GM12878 (cell line): ENCODE measurements at regions not wholly inside any gene's neighbourhood (a gene's known extent, or its start where the extent isn't known, plus 50 kb on each side); places are given as distances from the start of the nearest gene placed in this dataset.

Experiments
- ATAC-seq: fragments of 200-7000 bp; cut with Tn5 transposase; 3 replicates; pipeline ENCODE4 v1.9.1; 2020; ENCODE audit warnings: mild to moderate bottlenecking, moderate library complexity
- BruUV-seq: library from RNA; stranded (reverse); fragments of 400-500 nt; replicated peaks from 2 replicates; lab custom pipeline; 2021; lab: Mats Ljungman, UMichigan
- CTCF ChIA-PET: fragments of 300-600 bp; sonication (Branson Sonifier 250); formaldehyde crosslinking; extraction: SDS; loops from one replicate; lab custom pipeline; 2021; ENCODE audit warnings: inconsistent platforms; lab: Yijun Ruan, JAX
- POLR2A ChIA-PET: fragments of 350-600 bp; formaldehyde crosslinking; extraction: SDS; loops from one replicate; lab custom pipeline; 2021; ENCODE audit warnings: inconsistent platforms; lab: Charles Lee
- RAD21 ChIA-PET: fragments of 300-600 bp; sonication (Branson Sonifier 250); formaldehyde crosslinking; loops from one replicate; lab custom pipeline; 2023; ENCODE audit warnings: antibody characterized with exemption; ENCODE audit not compliant: unreplicated experiment; lab: Charles Lee
- SMC1A ChIA-PET: fragments of 300-600 bp; sonication (Branson Sonifier 250); formaldehyde crosslinking; loops from one replicate; lab custom pipeline; 2023; ENCODE audit not compliant: unreplicated experiment, uncharacterized antibody; lab: Charles Lee
- DNase-seq: peaks from one replicate; pipeline ENCODE4 v3.0.0-alpha.2; 2011; ENCODE audit warnings: low read depth, low spot score
- FAIRE-seq: peaks from 3 replicates; lab custom pipeline; 2011; peaks lifted over from hg19 to GRCh38; lab: Jason Lieb, UNC
- H2AFZ ChIP-seq: 2 replicates; pipeline ENCODE4 v1.6.0; 2011; ENCODE audit warnings: low read depth, low read length, control low read depth; ENCODE audit not compliant: control insufficient read depth
- H3K27ac ChIP-seq: 2 replicates; pipeline ENCODE4 v1.5.1; 2011; ENCODE audit warnings: control low read depth; ENCODE audit not compliant: control insufficient read depth, insufficient read depth
- H3K27me3 ChIP-seq, 2 experiments: replicated peaks in 1 of 2; 2 replicates each; pipeline versions ENCODE4 v1.6.0 to v1.6.1; 2011; ENCODE audit warnings: low read length in 1 of 2; ENCODE audit not compliant: control insufficient read depth in 2 of 2, insufficient read depth in 2 of 2
- H3K36me3 ChIP-seq, 2 experiments: 2 replicates each; pipeline ENCODE4 v1.5.1; 2011; ENCODE audit warnings: low read length in 1 of 2; ENCODE audit not compliant: control insufficient read depth in 2 of 2, insufficient read depth in 2 of 2
- H3K4me1 ChIP-seq: 2 replicates; pipeline ENCODE4 v1.6.1; 2011; ENCODE audit warnings: mild to moderate bottlenecking, low read length, moderate library complexity, mixed read lengths; ENCODE audit not compliant: control insufficient read depth, insufficient read depth
- H3K4me2 ChIP-seq: 2 replicates; pipeline ENCODE4 v1.6.0; 2011; ENCODE audit warnings: control low read depth; ENCODE audit not compliant: control insufficient read depth, insufficient read depth
- H3K4me3 ChIP-seq: fragments of 200-600 bp; sonication (generic); 2 replicates; pipeline ENCODE4 v1.5.1; 2016
- H3K79me2 ChIP-seq: 2 replicates; pipeline ENCODE4 v1.6.0; 2011; ENCODE audit warnings: low read length; ENCODE audit not compliant: control insufficient read depth, insufficient read depth
- H3K9ac ChIP-seq: 2 replicates; pipeline ENCODE4 v1.8.0; 2011; ENCODE audit warnings: low read length, control low read depth, mixed read lengths; ENCODE audit not compliant: control insufficient read depth, insufficient read depth
- H3K9me3 ChIP-seq: replicated peaks from 3 replicates; pipeline ENCODE4 v1.5.1; 2011; ENCODE audit warnings: mild to moderate bottlenecking, low read length; ENCODE audit not compliant: control insufficient read depth, insufficient read depth
- H4K20me1 ChIP-seq: 2 replicates; pipeline ENCODE4 v1.6.0; 2011; ENCODE audit not compliant: control insufficient read depth, insufficient read depth
- CHD4 ChIP-seq: fragments of 200-600 bp; sonication (generic); IDR thresholded peaks from 2 replicates; pipeline ENCODE4 v1.6.1; 2016; ENCODE audit warnings: mild to moderate bottlenecking
- GABPA ChIP-seq: IDR thresholded peaks from 2 replicates; pipeline ENCODE4 v1.6.1; 2014; ENCODE audit warnings: antibody characterized with exemption, low read depth, mild to moderate bottlenecking, inconsistent platforms
- GATAD2B ChIP-seq: fragments of 450-650 bp; conservative IDR thresholded peaks from 2 replicates; pipeline ENCODE4 v1.6.1; 2017; ENCODE audit warnings: low read depth, mild to moderate bottlenecking, moderate library complexity
- JUND ChIP-seq: IDR thresholded peaks from 2 replicates; pipeline ENCODE4 v1.6.1; 2012; ENCODE audit warnings: low read depth, mild to moderate bottlenecking, low read length, improper control_type of control experiment, moderate library complexity
- MYB ChIP-seq: fragments of 150-350 bp; IDR thresholded peaks from 2 replicates; pipeline ENCODE4 v1.6.1; 2014; ENCODE audit warnings: mild to moderate bottlenecking, low read depth, low read length, borderline replicate concordance
- MYC ChIP-seq: IDR thresholded peaks from 2 replicates; pipeline ENCODE4 v1.6.1; 2011; ENCODE audit warnings: mild to moderate bottlenecking, low read length, moderate library complexity, inconsistent platforms; ENCODE audit not compliant: insufficient read depth, insufficient replicate concordance, insufficient read length, severe bottlenecking
- NFXL1 ChIP-seq: fragments of 450-650 bp; IDR thresholded peaks from 2 replicates; pipeline ENCODE4 v1.6.1; 2017; ENCODE audit warnings: antibody characterized with exemption, mild to moderate bottlenecking, borderline replicate concordance
- PAX5 ChIP-seq: IDR thresholded peaks from 2 replicates; pipeline ENCODE4 v1.6.1; 2011; ENCODE audit warnings: low read depth, low read length, borderline replicate concordance
- STAT1 ChIP-seq: fragments of 450-650 bp; conservative IDR thresholded peaks from 2 replicates; pipeline ENCODE4 v1.6.1; 2014; ENCODE audit warnings: antibody characterized with exemption, mild to moderate bottlenecking
- SUPT20H ChIP-seq: IDR thresholded peaks from 2 replicates; pipeline ENCODE4 v1.6.1; 2011; ENCODE audit warnings: low read depth, mild to moderate bottlenecking, low read length, moderate library complexity, borderline replicate concordance; ENCODE audit not compliant: control insufficient read depth
- TCF3 ChIP-seq: IDR thresholded peaks from 2 replicates; pipeline ENCODE4 v1.6.1; 2012; ENCODE audit warnings: low read depth, mild to moderate bottlenecking, low read length, borderline replicate concordance; ENCODE audit not compliant: insufficient read depth
- ZSCAN29 ChIP-seq: fragments of 450-650 bp; IDR thresholded peaks from 2 replicates; pipeline ENCODE4 v1.6.1; 2017; ENCODE audit warnings: mild to moderate bottlenecking, moderate library complexity
- ZZZ3 ChIP-seq: IDR thresholded peaks from 2 replicates; pipeline ENCODE4 v1.6.1; 2011; ENCODE audit warnings: low read depth; ENCODE audit not compliant: control insufficient read depth, insufficient read length
- WGBS: methylation state at CpG from one replicate; pipeline ENCODE4 v1.1.6; 2016; ENCODE audit warnings: low lambda C conversion rate; ENCODE audit not compliant: insufficient replicate concordance, insufficient coverage; ENCODE audit errors: missing lambda C conversion rate; 5-methylcytosine and 5-hydroxymethylcytosine counted together
- in situ Hi-C: fragments of 300-500 bp; cut with MboI; formaldehyde crosslinking; loops from 9 replicates; pipeline ENCODE4 v1.14.3; 2018; ENCODE audit warnings: mixed read lengths
- intact Hi-C: fragments of 100-400 bp; cut with micrococcal nuclease; formaldehyde crosslinking; loops from one replicate; pipeline ENCODE4 v1.14.2; 2022; ENCODE audit not compliant: unreplicated experiment
- TF ChIP-seq, protein P1 (sequence below): fragments of 450-650 bp; IDR thresholded peaks from 2 replicates; pipeline ENCODE4 v1.6.1; 2017; ENCODE audit warnings: mild to moderate bottlenecking, moderate library complexity
- TF ChIP-seq, protein P2 (sequence below): fragments of 450-650 bp; IDR thresholded peaks from 2 replicates; pipeline ENCODE4 v1.6.1; 2017; ENCODE audit warnings: antibody characterized with exemption, mild to moderate bottlenecking, moderate library complexity
- TF ChIP-seq, protein P3 (sequence below): IDR thresholded peaks from 2 replicates; pipeline ENCODE4 v1.6.1; 2011; ENCODE audit warnings: borderline replicate concordance, low read depth, mild to moderate bottlenecking, moderate library complexity, mixed read lengths, low read length; ENCODE audit not compliant: insufficient read depth; ENCODE audit errors: extremely low read length

DNA sequence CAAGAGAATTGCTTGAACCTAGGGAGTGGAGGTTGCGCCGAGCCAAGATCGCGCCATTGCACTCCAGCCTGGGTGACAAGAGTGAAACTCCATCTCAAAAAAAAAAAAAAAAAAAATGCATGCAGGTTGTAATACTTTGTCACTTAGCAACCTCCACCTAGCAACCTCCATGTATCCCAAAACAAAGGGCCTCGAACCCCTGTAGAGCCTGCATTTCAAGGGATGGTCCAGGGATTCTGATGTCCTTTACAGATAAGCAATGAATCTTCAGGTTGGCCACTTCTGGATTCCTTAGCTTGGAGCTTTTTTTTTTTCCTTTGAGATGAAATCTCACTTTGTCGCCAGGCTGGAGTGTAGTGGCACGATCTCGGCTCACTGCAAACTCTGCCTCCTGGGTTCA, 1211.0 kb downstream of the TYW1 start (continued):
- TF ChIP-seq, protein P1, sequence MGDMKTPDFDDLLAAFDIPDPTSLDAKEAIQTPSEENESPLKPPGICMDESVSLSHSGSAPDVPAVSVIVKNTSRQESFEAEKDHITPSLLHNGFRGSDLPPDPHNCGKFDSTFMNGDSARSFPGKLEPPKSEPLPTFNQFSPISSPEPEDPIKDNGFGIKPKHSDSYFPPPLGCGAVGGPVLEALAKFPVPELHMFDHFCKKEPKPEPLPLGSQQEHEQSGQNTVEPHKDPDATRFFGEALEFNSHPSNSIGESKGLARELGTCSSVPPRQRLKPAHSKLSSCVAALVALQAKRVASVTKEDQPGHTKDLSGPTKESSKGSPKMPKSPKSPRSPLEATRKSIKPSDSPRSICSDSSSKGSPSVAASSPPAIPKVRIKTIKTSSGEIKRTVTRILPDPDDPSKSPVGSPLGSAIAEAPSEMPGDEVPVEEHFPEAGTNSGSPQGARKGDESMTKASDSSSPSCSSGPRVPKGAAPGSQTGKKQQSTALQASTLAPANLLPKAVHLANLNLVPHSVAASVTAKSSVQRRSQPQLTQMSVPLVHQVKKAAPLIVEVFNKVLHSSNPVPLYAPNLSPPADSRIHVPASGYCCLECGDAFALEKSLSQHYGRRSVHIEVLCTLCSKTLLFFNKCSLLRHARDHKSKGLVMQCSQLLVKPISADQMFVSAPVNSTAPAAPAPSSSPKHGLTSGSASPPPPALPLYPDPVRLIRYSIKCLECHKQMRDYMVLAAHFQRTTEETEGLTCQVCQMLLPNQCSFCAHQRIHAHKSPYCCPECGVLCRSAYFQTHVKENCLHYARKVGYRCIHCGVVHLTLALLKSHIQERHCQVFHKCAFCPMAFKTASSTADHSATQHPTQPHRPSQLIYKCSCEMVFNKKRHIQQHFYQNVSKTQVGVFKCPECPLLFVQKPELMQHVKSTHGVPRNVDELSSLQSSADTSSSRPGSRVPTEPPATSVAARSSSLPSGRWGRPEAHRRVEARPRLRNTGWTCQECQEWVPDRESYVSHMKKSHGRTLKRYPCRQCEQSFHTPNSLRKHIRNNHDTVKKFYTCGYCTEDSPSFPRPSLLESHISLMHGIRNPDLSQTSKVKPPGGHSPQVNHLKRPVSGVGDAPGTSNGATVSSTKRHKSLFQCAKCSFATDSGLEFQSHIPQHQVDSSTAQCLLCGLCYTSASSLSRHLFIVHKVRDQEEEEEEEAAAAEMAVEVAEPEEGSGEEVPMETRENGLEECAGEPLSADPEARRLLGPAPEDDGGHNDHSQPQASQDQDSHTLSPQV = no peak
- TF ChIP-seq, protein P2, sequence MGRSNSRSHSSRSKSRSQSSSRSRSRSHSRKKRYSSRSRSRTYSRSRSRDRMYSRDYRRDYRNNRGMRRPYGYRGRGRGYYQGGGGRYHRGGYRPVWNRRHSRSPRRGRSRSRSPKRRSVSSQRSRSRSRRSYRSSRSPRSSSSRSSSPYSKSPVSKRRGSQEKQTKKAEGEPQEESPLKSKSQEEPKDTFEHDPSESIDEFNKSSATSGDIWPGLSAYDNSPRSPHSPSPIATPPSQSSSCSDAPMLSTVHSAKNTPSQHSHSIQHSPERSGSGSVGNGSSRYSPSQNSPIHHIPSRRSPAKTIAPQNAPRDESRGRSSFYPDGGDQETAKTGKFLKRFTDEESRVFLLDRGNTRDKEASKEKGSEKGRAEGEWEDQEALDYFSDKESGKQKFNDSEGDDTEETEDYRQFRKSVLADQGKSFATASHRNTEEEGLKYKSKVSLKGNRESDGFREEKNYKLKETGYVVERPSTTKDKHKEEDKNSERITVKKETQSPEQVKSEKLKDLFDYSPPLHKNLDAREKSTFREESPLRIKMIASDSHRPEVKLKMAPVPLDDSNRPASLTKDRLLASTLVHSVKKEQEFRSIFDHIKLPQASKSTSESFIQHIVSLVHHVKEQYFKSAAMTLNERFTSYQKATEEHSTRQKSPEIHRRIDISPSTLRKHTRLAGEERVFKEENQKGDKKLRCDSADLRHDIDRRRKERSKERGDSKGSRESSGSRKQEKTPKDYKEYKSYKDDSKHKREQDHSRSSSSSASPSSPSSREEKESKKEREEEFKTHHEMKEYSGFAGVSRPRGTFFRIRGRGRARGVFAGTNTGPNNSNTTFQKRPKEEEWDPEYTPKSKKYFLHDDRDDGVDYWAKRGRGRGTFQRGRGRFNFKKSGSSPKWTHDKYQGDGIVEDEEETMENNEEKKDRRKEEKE = no peak
- TF ChIP-seq JUND = no peak
- TF ChIP-seq, all 136 proteins: peak for 0

DNA sequence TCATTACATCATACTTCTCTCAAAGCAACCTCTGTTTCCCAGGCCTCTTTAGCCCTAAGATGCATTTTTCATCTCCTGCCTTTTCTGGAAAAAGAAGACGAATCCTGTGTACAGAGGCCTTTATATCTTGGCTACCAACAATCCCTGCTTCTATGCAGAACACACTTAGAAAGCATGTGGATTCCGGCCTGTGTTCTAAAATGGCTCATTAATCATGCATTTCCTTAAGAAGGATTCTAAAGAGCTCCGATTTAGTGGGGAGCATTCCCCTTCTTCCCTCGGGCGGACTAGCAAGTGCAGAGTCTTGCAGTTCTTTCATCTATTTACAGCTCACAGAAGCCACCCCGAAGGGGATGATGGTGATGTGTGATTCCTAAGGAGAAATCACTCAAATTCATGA, 1212.9 kb downstream of the TYW1 start:
- H2AFZ ChIP-seq = no peak overlapping the region
- H3K4me1 ChIP-seq = no peaks in the 10 kb centered on the region
- no peak for ATAC-seq
- H3K9me3 ChIP-seq = no peaks in the 10 kb centered on the region; the same call in 2 of the 3 replicates
- 34% methylated on average over 6 of the region's 6 CpGs for WGBS
- ChIA-PET SMC1A (no interaction called here), RAD21 (no interaction called here), POLR2A (no interaction called here), CTCF (no interaction called here)
- H3K36me3 ChIP-seq = no peaks in the 10 kb centered on the region
- DNase-seq = no peak
- H3K9ac ChIP-seq = no peak overlapping the region
- no peak for TF ChIP-seq PAX5
- TF ChIP-seq SUPT20H = no peak
- TF ChIP-seq GABPA = no peak
- no peak for TF ChIP-seq MYB
- no peak for TF ChIP-seq GATAD2B
- TF ChIP-seq, protein P3, sequence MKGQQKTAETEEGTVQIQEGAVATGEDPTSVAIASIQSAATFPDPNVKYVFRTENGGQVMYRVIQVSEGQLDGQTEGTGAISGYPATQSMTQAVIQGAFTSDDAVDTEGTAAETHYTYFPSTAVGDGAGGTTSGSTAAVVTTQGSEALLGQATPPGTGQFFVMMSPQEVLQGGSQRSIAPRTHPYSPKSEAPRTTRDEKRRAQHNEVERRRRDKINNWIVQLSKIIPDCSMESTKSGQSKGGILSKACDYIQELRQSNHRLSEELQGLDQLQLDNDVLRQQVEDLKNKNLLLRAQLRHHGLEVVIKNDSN = no peak
- TF ChIP-seq STAT1 = no peak
- TF ChIP-seq TCF3 = no peak
- TF ChIP-seq NFXL1 = no peak
- no peak for TF ChIP-seq MYC
- TF ChIP-seq ZSCAN29 = no peak
- TF ChIP-seq ZZZ3 = no peak
- TF ChIP-seq CHD4 = no peak
- H3K4me3 ChIP-seq = no peak overlapping the region
- no peaks in the 10 kb centered on the region for H3K79me2 ChIP-seq
- no TSS peak for BruUV-seq
- in situ Hi-C loops (no loop called here), intact Hi-C loops (no loop called here)
- H3K27ac ChIP-seq = no peak overlapping the region
- no peaks in the 10 kb centered on the region for H3K27me3 ChIP-seq
- no peak for FAIRE-seq
- H4K20me1 ChIP-seq = no peaks in the 10 kb centered on the region
- no peak overlapping the region for H3K4me2 ChIP-seq
